ENCODE measurements at regions not wholly inside any gene's neighbourhood (a gene's known extent, or its start where the extent isn't known, plus 50 kb on each side); places are given as distances from the start of the nearest gene placed in this dataset.
"Not testable (repeated sequence)": the region's sequence is repeated elsewhere in the genome, so short reads cannot be mapped to it uniquely, and the experiment has no call there.

GRCh38 chr1:119209596-119210295, 69.3 kb upstream of the WARS2 start:
- Histone ChIP-seq H3K9ac (ENCODE audit: insufficient read depth, low read length, poor library complexity, severe bottlenecking) (no peak overlapping the region), H3K27me3 (ENCODE audit: control insufficient read depth in 2 of 2, insufficient read depth in 2 of 2, low read length in 2 of 2) (no peaks in the 10 kb centered on the region), H3K79me2 (ENCODE audit: insufficient read depth, low read length) (no peaks in the 10 kb centered on the region), H3K9me3 (replicated peaks in 1 of 2; ENCODE audit: control insufficient read depth in 1 of 2, insufficient read depth in 1 of 2, low read length in 2 of 2) (no peaks in the 10 kb centered on the region), H2AFZ (ENCODE audit: insufficient read depth, low read depth, low read length, poor library complexity, severe bottlenecking) (no peak overlapping the region), H3K4me1 (ENCODE audit: control insufficient read depth in 1 of 2, insufficient read depth in 2 of 2, low read length in 2 of 2) (no peaks in the 10 kb centered on the region), H3K4me3 (replicated peaks in 1 of 3; ENCODE audit: low read depth in 2 of 3, low read length in 3 of 3) (no peak overlapping the region), H3K4me2 (replicated peaks; ENCODE audit: extremely low read depth, low read length, poor library complexity, severe bottlenecking) (no peak overlapping the region), H3K36me3 (replicated peaks in 1 of 2; ENCODE audit: control insufficient read depth in 1 of 2, insufficient read depth in 2 of 2, low read length in 2 of 2) (no peaks in the 10 kb centered on the region), H4K20me1 (ENCODE audit: insufficient read depth, low read length) (no peaks in the 10 kb centered on the region), H3K27ac (ENCODE audit: low read depth in 1 of 2, low read length in 2 of 2) (no peak overlapping the region)
- Mint-ChIP-seq H3K4me3 (no peak overlapping the region), H3K27ac (no peak overlapping the region), H3K27me3 (ENCODE audit: low read depth in 3 of 3) (no peaks in the 10 kb centered on the region), H3K4me1 (no peaks in the 10 kb centered on the region), H3K9me3 (peaks cover 0 to 9% (median 0%) of the 10 kb centered on the region in 7 donors), H3K36me3 (no peaks in the 10 kb centered on the region)
- DNase-seq: no peak
- WGBS (ENCODE audit: insufficient coverage): 100% methylated on average over 1 of the region's 1 CpG
- intact Hi-C loops (cut with micrococcal nuclease): no loop called here
- no peak for TF ChIP-seq CTCF (IDR thresholded peaks at IDR 0.05)

GRCh38 chr1:119210296-119210649, 69.8 kb upstream of the WARS2 start:
- peaks cover 0 to 11% (median 3%) of the 10 kb centered on the region in 7 donors for H3K9me3 Mint-ChIP-seq

DNA sequence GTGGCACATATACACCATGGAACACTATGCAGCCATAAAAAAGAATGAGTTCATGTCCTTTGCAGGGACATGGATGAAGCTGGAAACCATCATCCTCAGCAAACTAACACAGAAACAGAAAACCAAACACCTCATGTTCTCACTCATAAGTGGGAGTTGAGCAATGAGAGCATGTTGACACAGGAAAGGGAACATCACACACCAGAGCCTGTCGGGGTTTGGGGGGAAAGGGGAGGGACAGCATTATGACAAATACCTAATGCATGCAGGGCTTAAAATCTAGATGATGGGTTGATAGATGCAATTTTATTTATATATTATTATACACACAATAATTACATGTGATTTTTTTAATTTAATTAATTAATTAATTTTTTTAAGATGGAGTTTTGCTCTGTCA, 72.8 kb upstream of the WARS2 start:
- H3K9me3 ChIP-seq (replicated peaks in 1 of 2; ENCODE audit: control insufficient read depth in 1 of 2, insufficient read depth in 1 of 2, low read length in 2 of 2); intact Hi-C loops (cut with micrococcal nuclease); H4K20me1 ChIP-seq (ENCODE audit: insufficient read depth, low read length); H3K27ac Mint-ChIP-seq; H3K9ac ChIP-seq (ENCODE audit: insufficient read depth, low read length, poor library complexity, severe bottlenecking); H3K27ac ChIP-seq (ENCODE audit: low read depth in 1 of 2, low read length in 2 of 2); H3K36me3 ChIP-seq (replicated peaks in 1 of 2; ENCODE audit: control insufficient read depth in 1 of 2, insufficient read depth in 2 of 2, low read length in 2 of 2); H2AFZ ChIP-seq (ENCODE audit: insufficient read depth, low read depth, low read length, poor library complexity, severe bottlenecking); H3K4me1 ChIP-seq (ENCODE audit: control insufficient read depth in 1 of 2, insufficient read depth in 2 of 2, low read length in 2 of 2); DNase-seq; H3K79me2 ChIP-seq (ENCODE audit: insufficient read depth, low read length); H3K4me1 Mint-ChIP-seq; H3K4me3 Mint-ChIP-seq; H3K4me3 ChIP-seq (replicated peaks in 1 of 3; ENCODE audit: low read depth in 2 of 3, low read length in 3 of 3); H3K27me3 Mint-ChIP-seq (ENCODE audit: low read depth in 3 of 3); H3K4me2 ChIP-seq (replicated peaks; ENCODE audit: extremely low read depth, low read length, poor library complexity, severe bottlenecking); H3K36me3 Mint-ChIP-seq; H3K27me3 ChIP-seq (ENCODE audit: control insufficient read depth in 2 of 2, insufficient read depth in 2 of 2, low read length in 2 of 2): not testable (repeated sequence)
- H3K9me3 Mint-ChIP-seq: peaks cover 0 to 12% (median 4%) of the 10 kb centered on the region in 7 donors
- no CpG with 5 or more reads among the region's 1 CpG for WGBS (ENCODE audit: insufficient coverage)

More at GRCh38 chr1:119210296-119210649, 69.8 kb upstream of the WARS2 start:
- H3K27ac Mint-ChIP-seq: no peak overlapping the region
- Histone ChIP-seq H3K36me3 (replicated peaks in 1 of 2; ENCODE audit: control insufficient read depth in 1 of 2, insufficient read depth in 2 of 2, low read length in 2 of 2) (no peaks in the 10 kb centered on the region), H3K27me3 (ENCODE audit: control insufficient read depth in 2 of 2, insufficient read depth in 2 of 2, low read length in 2 of 2) (no peaks in the 10 kb centered on the region), H3K4me3 (replicated peaks in 1 of 3; ENCODE audit: low read depth in 2 of 3, low read length in 3 of 3) (no peak overlapping the region), H2AFZ (ENCODE audit: insufficient read depth, low read depth, low read length, poor library complexity, severe bottlenecking) (no peak overlapping the region), H3K9ac (ENCODE audit: insufficient read depth, low read length, poor library complexity, severe bottlenecking) (no peak overlapping the region), H3K27ac (ENCODE audit: low read depth in 1 of 2, low read length in 2 of 2) (no peak overlapping the region), H3K79me2 (ENCODE audit: insufficient read depth, low read length) (no peaks in the 10 kb centered on the region), H3K9me3 (replicated peaks in 1 of 2; ENCODE audit: control insufficient read depth in 1 of 2, insufficient read depth in 1 of 2, low read length in 2 of 2) (no peaks in the 10 kb centered on the region), H3K4me2 (replicated peaks; ENCODE audit: extremely low read depth, low read length, poor library complexity, severe bottlenecking) (no peak overlapping the region), H4K20me1 (ENCODE audit: insufficient read depth, low read length) (no peaks in the 10 kb centered on the region), H3K4me1 (ENCODE audit: control insufficient read depth in 1 of 2, insufficient read depth in 2 of 2, low read length in 2 of 2) (no peaks in the 10 kb centered on the region)
- WGBS (ENCODE audit: insufficient coverage): no CpG with 5 or more reads among the region's 1 CpG
- H3K4me1 Mint-ChIP-seq: no peaks in the 10 kb centered on the region
- no peaks in the 10 kb centered on the region for H3K36me3 Mint-ChIP-seq
- intact Hi-C loops (cut with micrococcal nuclease): no loop called here
- H3K4me3 Mint-ChIP-seq: no peak overlapping the region
- DNase-seq: no peak
- no peak for TF ChIP-seq CTCF (IDR thresholded peaks at IDR 0.05)
- no peaks in the 10 kb centered on the region for H3K27me3 Mint-ChIP-seq (ENCODE audit: low read depth in 3 of 3)

All from CD14-positive monocyte (primary cell).